Natural killer cell (primary cell): ENCODE measurements at regions not wholly inside any gene's neighbourhood (a gene's known extent, or its start where the extent isn't known, plus 50 kb on each side); places are given as distances from the start of the nearest gene placed in this dataset.

Source experiments
- ATAC-seq, 3 donors: fragments of 150-1000 bp in 2 of 3; fragments of 200-7000 bp in 1 of 3; cut with Tn5 transposase; 1 replicate in 1 of 3; 2 replicates in 2 of 3; pipeline ENCODE4 v1.10.0; 2021; ENCODE audit warnings: mild to moderate bottlenecking in 2 of 3, moderate library complexity in 2 of 3
- DNase-seq, 2 donors: peaks; one replicate each; pipeline versions ENCODE4 v3.0.0 to v3.0.0-alpha.2; 2013 to 2021; ENCODE audit warnings: mixed read lengths in 1 of 2
- H3K27ac ChIP-seq: one replicate; pipeline ENCODE4 v1.5.1; 2013; ENCODE audit warnings: mild to moderate bottlenecking, low read length
- H3K27me3 ChIP-seq: one replicate; pipeline ENCODE4 v1.6.1; 2013; ENCODE audit warnings: low read length; ENCODE audit not compliant: control insufficient read depth, insufficient read depth
- H3K36me3 ChIP-seq: one replicate; pipeline ENCODE4 v1.6.1; 2013; ENCODE audit warnings: low read length; ENCODE audit not compliant: control insufficient read depth, insufficient read depth
- H3K4me1 ChIP-seq: one replicate; pipeline ENCODE4 v1.6.1; 2013; ENCODE audit warnings: low read length; ENCODE audit not compliant: control insufficient read depth, insufficient read depth
- H3K4me3 ChIP-seq: one replicate; pipeline ENCODE4 v1.5.1; 2013; ENCODE audit warnings: low read length
- H3K9me3 ChIP-seq: one replicate; pipeline ENCODE4 v1.6.1; 2013; ENCODE audit warnings: low read length; ENCODE audit not compliant: control insufficient read depth, insufficient read depth
- H3K27ac Mint-ChIP-seq, 2 donors: one replicate each; pipeline ENCODE4 v1.8.0; 2022; ENCODE audit warnings: mild to moderate bottlenecking in 2 of 2, mixed read lengths in 2 of 2, moderate library complexity in 1 of 2
- H3K27me3 Mint-ChIP-seq, 2 donors: one replicate each; pipeline ENCODE4 v1.8.0; 2022; ENCODE audit warnings: low read depth in 2 of 2, mixed read lengths in 2 of 2
- H3K36me3 Mint-ChIP-seq: one replicate; pipeline ENCODE4 v1.8.0; 2022; ENCODE audit warnings: mixed read lengths
- H3K4me1 Mint-ChIP-seq, 2 donors: one replicate each; pipeline ENCODE4 v1.8.0; 2022; ENCODE audit warnings: mixed read lengths in 2 of 2
- H3K4me3 Mint-ChIP-seq: one replicate; pipeline ENCODE4 v1.8.0; 2022; ENCODE audit warnings: mild to moderate bottlenecking, moderate library complexity, mixed read lengths
- H3K9me3 Mint-ChIP-seq, 2 donors: one replicate each; pipeline ENCODE4 v1.8.0; 2022; ENCODE audit warnings: mixed read lengths in 2 of 2
- WGBS: methylation state at CpG from one replicate; pipeline ENCODE4 v1.1.7; 2013; ENCODE audit warnings: missing lambda C conversion rate; ENCODE audit not compliant: insufficient coverage; 5-methylcytosine and 5-hydroxymethylcytosine counted together
- intact Hi-C: fragments of 100-400 bp; cut with micrococcal nuclease; formaldehyde crosslinking; loops from one replicate; pipeline ENCODE4 v1.14.2; 2022
- TF ChIP-seq, protein P1 (sequence below): fragments of 200-600 bp; IDR thresholded peaks from one replicate; pipeline ENCODE4 v1.8.0; 2022; ENCODE audit warnings: antibody characterized with exemption

DNA sequence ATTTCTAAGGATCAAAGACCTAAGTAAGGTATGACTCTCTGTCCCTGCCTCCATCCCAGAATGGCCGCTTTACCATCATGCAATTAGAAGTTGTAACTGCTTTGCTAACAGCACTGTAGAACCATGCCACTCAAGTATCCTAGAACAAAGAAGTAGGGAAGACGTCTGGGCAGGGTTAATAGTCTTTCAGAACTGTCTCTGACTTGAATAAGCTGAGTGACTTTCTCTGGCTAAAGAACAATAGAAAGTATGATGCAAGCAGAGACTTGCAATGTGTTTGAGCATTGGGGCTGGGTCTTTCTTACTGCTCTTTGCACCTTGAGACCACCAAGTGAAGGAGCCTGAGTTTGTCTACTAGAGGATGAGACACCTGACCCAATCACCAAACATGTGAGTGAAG lies 279.6 kb upstream of the JAG1 start:
- Mint-ChIP-seq H3K27ac (no peak overlapping the region), H3K9me3 (peaks cover 0 to 3% of the 10 kb centered on the region in 2 donors), H3K36me3 (no peaks in the 10 kb centered on the region), H3K4me1 (no peaks in the 10 kb centered on the region), H3K4me3 (no peak overlapping the region), H3K27me3 (peaks cover 0 to 2% of the 10 kb centered on the region in 2 donors)
- no peak for ATAC-seq
- Histone ChIP-seq H3K36me3 (no peaks in the 10 kb centered on the region), H3K27ac (no peak overlapping the region), H3K4me1 (no peaks in the 10 kb centered on the region), H3K9me3 (no peaks in the 10 kb centered on the region), H3K27me3 (no peaks in the 10 kb centered on the region), H3K4me3 (no peak overlapping the region)
- WGBS: 67% methylated on average over 2 of the region's 2 CpGs
- DNase-seq: no peak
- TF ChIP-seq, protein P1, sequence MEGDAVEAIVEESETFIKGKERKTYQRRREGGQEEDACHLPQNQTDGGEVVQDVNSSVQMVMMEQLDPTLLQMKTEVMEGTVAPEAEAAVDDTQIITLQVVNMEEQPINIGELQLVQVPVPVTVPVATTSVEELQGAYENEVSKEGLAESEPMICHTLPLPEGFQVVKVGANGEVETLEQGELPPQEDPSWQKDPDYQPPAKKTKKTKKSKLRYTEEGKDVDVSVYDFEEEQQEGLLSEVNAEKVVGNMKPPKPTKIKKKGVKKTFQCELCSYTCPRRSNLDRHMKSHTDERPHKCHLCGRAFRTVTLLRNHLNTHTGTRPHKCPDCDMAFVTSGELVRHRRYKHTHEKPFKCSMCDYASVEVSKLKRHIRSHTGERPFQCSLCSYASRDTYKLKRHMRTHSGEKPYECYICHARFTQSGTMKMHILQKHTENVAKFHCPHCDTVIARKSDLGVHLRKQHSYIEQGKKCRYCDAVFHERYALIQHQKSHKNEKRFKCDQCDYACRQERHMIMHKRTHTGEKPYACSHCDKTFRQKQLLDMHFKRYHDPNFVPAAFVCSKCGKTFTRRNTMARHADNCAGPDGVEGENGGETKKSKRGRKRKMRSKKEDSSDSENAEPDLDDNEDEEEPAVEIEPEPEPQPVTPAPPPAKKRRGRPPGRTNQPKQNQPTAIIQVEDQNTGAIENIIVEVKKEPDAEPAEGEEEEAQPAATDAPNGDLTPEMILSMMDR: no peak
- intact Hi-C loops: no loop called here

DNA sequence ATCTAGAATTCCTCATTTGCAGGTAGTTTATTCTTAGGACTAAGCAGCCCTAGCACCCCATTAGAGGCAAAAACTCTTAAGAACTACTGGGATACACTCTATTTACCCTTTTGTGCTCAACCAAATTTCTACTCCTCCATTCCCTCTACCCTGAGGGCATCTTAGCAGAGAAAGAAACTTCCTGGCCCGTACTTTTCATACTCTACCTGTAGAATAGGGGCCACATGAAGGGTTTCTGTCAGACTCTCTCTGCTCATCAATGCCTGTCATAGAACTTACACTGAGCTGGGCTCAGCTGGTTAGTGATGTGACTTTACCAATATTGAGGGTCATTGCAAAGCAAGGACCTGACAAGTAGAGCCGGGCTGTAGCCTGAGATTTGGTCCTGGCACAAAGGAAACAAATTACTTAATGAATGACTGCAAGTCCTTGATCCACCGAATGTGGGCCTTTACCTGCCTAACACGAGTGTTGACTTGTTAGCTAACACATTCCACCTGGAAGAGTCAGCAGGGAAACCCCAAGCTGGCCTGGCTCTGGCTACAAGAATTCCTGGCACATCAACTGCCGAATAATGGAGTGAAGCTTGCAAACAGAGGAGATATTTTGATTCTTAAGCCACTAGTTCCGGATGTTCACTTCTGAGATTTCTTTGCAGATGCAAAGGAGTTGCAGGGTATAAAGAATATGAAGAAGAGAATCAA lies 280.5 kb upstream of the JAG1 start:
- Mint-ChIP-seq H3K4me1 (no peaks in the 10 kb centered on the region), H3K27ac (no peak overlapping the region), H3K4me3 (no peak overlapping the region), H3K9me3 (peaks cover 0 to 3% of the 10 kb centered on the region in 2 donors), H3K36me3 (no peaks in the 10 kb centered on the region), H3K27me3 (peaks cover 0 to 2% of the 10 kb centered on the region in 2 donors)
- Histone ChIP-seq H3K27me3 (no peaks in the 10 kb centered on the region), H3K4me3 (no peak overlapping the region), H3K36me3 (no peaks in the 10 kb centered on the region), H3K27ac (no peak overlapping the region), H3K9me3 (no peaks in the 10 kb centered on the region), H3K4me1 (no peaks in the 10 kb centered on the region)
- intact Hi-C loops: no loop called here
- WGBS: 86% methylated on average over 6 of the region's 6 CpGs
- TF ChIP-seq, protein P1: no peak
- DNase-seq (no peak), ATAC-seq (no peak)

DNA sequence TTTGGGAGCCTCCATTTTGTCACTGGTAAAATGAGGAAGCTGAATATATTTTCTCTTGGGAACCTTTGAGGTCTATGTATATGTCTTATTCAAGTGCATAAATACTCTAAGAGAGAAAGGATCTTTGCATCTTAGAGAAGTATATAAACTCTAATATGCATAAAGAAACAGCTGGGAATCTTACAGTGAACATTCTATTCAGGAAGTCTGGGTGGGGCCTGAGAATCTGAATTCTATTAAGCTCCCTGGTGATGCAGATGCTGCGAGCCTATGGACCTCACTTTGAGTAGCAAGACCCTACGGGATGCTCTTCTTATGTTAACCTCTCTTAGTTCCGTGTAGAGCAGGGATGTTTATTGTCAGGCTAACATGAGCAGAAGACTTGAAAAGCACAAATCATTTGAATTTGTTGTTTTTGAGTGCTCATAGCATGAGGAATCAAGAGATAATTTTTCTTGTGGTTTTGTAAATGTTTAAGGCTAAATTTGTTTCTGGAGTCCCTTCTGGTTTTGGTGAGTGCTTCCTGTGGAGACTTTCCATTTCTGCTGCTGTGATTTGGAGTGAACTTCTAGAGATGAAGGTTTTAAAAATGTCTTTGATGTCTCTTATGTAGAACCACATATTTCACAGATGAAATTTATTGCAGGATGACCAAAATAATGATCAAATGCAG lies 281.2 kb upstream of the JAG1 start:
- Mint-ChIP-seq H3K27ac (no peak overlapping the region), H3K36me3 (no peaks in the 10 kb centered on the region), H3K9me3 (peaks cover 0 to 3% of the 10 kb centered on the region in 2 donors), H3K27me3 (peaks cover 0 to 2% of the 10 kb centered on the region in 2 donors), H3K4me3 (no peak overlapping the region), H3K4me1 (no peaks in the 10 kb centered on the region)
- intact Hi-C loops: no loop called here
- 62% methylated on average over 3 of the region's 3 CpGs for WGBS
- H3K4me3 ChIP-seq: no peak overlapping the region
- TF ChIP-seq, protein P1: no peak
- no peaks in the 10 kb centered on the region for H3K4me1 ChIP-seq
- ATAC-seq: no peak
- no peak overlapping the region for H3K27ac ChIP-seq
- H3K36me3 ChIP-seq: no peaks in the 10 kb centered on the region
- no peaks in the 10 kb centered on the region for H3K27me3 ChIP-seq
- DNase-seq: no peak
- no peaks in the 10 kb centered on the region for H3K9me3 ChIP-seq
